DND-41 (cell line): ENCODE measurements at regions not wholly inside any gene's neighbourhood (a gene's known extent, or its start where the extent isn't known, plus 50 kb on each side); places are given as distances from the start of the nearest gene placed in this dataset.
A peak's percentile ranks its signal among the peaks of the same experiment; 100 is the strongest.

ENCODE experiments used
- ATAC-seq: fragments of 200-7000 bp; cut with Tn5 transposase; 3 replicates; pipeline ENCODE4 v1.9.1; 2021; ENCODE audit warnings: low read depth; ENCODE audit not compliant: insufficient read depth
- DNase-seq: peaks from one replicate; pipeline ENCODE4 v3.0.0-alpha.2; 2020
- H2AFZ ChIP-seq: 2 replicates; pipeline ENCODE4 v1.6.0; 2012; ENCODE audit warnings: low read depth, low read length
- H3K27ac ChIP-seq: 2 replicates; pipeline ENCODE4 v1.5.1; 2012; ENCODE audit warnings: low read length, inconsistent platforms
- H3K27me3 ChIP-seq: fragments of 200-600 bp; sonication (generic); 2 replicates; pipeline ENCODE4 v1.6.0; 2012; ENCODE audit warnings: low read length, mild to moderate bottlenecking, inconsistent platforms; ENCODE audit not compliant: insufficient read depth, poor library complexity
- H3K36me3 ChIP-seq: 2 replicates; pipeline ENCODE4 v1.5.1; 2012; ENCODE audit warnings: low read length, inconsistent platforms; ENCODE audit not compliant: insufficient read depth
- H3K4me1 ChIP-seq: 2 replicates; pipeline ENCODE4 v1.5.1; 2012; ENCODE audit warnings: mild to moderate bottlenecking, low read length; ENCODE audit not compliant: insufficient read depth
- H3K4me2 ChIP-seq: 2 replicates; pipeline ENCODE4 v1.6.0; 2012; ENCODE audit warnings: mild to moderate bottlenecking, moderate library complexity, low read length, inconsistent platforms; ENCODE audit not compliant: insufficient read depth
- H3K4me3 ChIP-seq, 2 experiments: fragments of 200-600 bp in 1 of 2; shearing (Covaris generic) in 1 of 2; 2 replicates each; pipeline ENCODE4 v1.5.1; 2012 to 2016; ENCODE audit warnings: inconsistent platforms in 2 of 2, low read length in 2 of 2, mild to moderate bottlenecking in 2 of 2, low read depth in 1 of 2, moderate library complexity in 1 of 2
- H3K79me2 ChIP-seq: 2 replicates; pipeline ENCODE4 v1.6.0; 2012; ENCODE audit warnings: low read length, inconsistent platforms; ENCODE audit not compliant: insufficient read depth
- H3K9ac ChIP-seq: 2 replicates; pipeline ENCODE4 v1.6.0; 2012; ENCODE audit warnings: low read depth, mild to moderate bottlenecking, inconsistent platforms, low read length, moderate library complexity
- H3K9me3 ChIP-seq: 2 replicates; pipeline ENCODE4 v1.5.1; 2012; ENCODE audit warnings: low read length, moderate library complexity, mild to moderate bottlenecking, inconsistent platforms; ENCODE audit not compliant: insufficient read depth, severe bottlenecking
- H4K20me1 ChIP-seq: 2 replicates; pipeline ENCODE4 v1.6.0; 2012; ENCODE audit warnings: low read length; ENCODE audit not compliant: insufficient read depth
- EZH2 ChIP-seq: IDR thresholded peaks from 3 replicates; pipeline ENCODE4 v1.6.1; 2012; ENCODE audit warnings: borderline replicate concordance, low read depth, mild to moderate bottlenecking, moderate library complexity, low read length, inconsistent platforms; ENCODE audit not compliant: severe bottlenecking
- TF ChIP-seq, protein P1 (sequence below): IDR thresholded peaks from 2 replicates; pipeline ENCODE4 v1.5.1; 2012; ENCODE audit warnings: borderline replicate concordance, low read length, moderate library complexity, mild to moderate bottlenecking; ENCODE audit not compliant: poor library complexity, severe bottlenecking; ENCODE audit errors: extremely low read depth

DNA sequence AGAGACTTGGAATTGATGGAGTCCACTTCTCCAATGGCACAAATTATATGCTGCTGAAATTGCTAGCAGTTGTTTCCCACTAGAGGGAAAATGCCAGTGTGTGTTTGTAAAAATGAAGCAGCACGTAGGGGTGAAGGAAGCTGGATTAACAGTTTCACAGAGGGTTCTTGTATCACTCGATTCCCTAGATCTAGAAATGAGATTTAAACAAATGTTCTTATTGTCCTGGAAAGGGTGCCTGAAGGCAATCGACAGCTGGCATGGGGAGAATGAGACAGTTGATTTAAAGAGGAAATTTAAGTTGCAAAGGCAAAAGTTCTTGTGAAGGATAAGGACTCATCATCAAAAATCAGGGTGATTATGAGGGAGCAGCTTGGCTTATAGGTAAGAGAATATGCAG lies 234.8 kb upstream of the ARPP21 start:
- TF ChIP-seq, protein P1, sequence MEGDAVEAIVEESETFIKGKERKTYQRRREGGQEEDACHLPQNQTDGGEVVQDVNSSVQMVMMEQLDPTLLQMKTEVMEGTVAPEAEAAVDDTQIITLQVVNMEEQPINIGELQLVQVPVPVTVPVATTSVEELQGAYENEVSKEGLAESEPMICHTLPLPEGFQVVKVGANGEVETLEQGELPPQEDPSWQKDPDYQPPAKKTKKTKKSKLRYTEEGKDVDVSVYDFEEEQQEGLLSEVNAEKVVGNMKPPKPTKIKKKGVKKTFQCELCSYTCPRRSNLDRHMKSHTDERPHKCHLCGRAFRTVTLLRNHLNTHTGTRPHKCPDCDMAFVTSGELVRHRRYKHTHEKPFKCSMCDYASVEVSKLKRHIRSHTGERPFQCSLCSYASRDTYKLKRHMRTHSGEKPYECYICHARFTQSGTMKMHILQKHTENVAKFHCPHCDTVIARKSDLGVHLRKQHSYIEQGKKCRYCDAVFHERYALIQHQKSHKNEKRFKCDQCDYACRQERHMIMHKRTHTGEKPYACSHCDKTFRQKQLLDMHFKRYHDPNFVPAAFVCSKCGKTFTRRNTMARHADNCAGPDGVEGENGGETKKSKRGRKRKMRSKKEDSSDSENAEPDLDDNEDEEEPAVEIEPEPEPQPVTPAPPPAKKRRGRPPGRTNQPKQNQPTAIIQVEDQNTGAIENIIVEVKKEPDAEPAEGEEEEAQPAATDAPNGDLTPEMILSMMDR, result no peak
- TF ChIP-seq EZH2, result no peak
- no peak overlapping the region for H3K4me3 ChIP-seq
- H4K20me1 ChIP-seq, result no peaks in the 10 kb centered on the region
- H3K27ac ChIP-seq, result no peak overlapping the region
- H3K9me3 ChIP-seq, result no peaks in the 10 kb centered on the region
- H3K36me3 ChIP-seq, result no peaks in the 10 kb centered on the region
- ATAC-seq, result no peak
- H3K4me2 ChIP-seq, result no peak overlapping the region
- no peaks in the 10 kb centered on the region for H3K79me2 ChIP-seq
- no peak overlapping the region for H2AFZ ChIP-seq
- no peak for DNase-seq
- H3K9ac ChIP-seq, result no peak overlapping the region
- peaks cover 23% of the 10 kb centered on the region for H3K4me1 ChIP-seq
- no peaks in the 10 kb centered on the region for H3K27me3 ChIP-seq

DNA sequence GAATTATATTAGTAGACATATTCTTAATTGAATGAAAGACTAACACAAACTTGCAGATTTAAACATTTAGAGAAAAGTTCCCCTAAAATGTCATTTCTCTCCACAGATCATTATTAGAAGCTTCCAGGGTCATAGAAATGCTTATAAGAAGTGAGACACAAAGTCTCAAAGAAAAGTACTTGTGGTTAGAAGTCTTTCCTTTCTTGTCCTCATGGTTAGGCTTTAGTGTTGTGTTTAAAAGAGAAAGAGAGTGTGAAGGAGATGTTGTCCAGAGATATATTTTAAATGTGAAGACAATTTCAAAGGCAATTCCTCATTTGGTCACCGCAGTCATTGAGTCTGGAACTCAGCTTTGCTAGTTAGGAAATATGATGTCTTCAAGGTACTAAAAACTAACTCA lies 230.4 kb upstream of the ARPP21 start:
- Histone ChIP-seq H3K27ac (peak overlapping the region; percentile 15; the same call in 1 of the 2 replicates), H3K9ac (no peak overlapping the region), H3K79me2 (no peaks in the 10 kb centered on the region), H3K4me3 (no peak overlapping the region), H3K9me3 (no peaks in the 10 kb centered on the region), H4K20me1 (no peaks in the 10 kb centered on the region), H3K4me1 (peaks cover 17% of the 10 kb centered on the region), H2AFZ (no peak overlapping the region), H3K36me3 (no peaks in the 10 kb centered on the region), H3K4me2 (no peak overlapping the region), H3K27me3 (no peaks in the 10 kb centered on the region)
- TF ChIP-seq, protein P1, result no peak
- TF ChIP-seq EZH2, result no peak
- no peak for DNase-seq
- ATAC-seq, result peak; percentile 92

DNA sequence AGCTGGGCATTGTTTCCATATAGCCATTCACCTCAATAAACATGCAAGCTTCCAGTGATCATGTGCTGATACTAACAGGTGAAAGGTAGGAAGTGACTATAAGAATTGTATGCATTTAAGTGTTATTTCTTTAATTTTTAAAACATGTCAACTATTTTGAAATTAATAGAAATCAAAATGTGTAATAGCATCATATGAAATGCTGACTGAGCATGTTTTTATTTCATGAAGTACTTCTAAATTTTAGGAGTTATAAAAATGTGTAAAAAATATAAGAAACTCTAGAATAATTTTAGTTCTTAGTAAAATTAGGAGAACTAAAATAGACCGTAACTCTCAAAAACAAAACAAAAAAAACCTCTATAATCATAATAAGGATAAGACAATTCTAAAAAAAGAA lies 229.3 kb upstream of the ARPP21 start:
- no peak for ATAC-seq
- TF ChIP-seq, protein P1, result no peak
- no peak for TF ChIP-seq EZH2
- no peak overlapping the region for H3K4me2 ChIP-seq

DNA sequence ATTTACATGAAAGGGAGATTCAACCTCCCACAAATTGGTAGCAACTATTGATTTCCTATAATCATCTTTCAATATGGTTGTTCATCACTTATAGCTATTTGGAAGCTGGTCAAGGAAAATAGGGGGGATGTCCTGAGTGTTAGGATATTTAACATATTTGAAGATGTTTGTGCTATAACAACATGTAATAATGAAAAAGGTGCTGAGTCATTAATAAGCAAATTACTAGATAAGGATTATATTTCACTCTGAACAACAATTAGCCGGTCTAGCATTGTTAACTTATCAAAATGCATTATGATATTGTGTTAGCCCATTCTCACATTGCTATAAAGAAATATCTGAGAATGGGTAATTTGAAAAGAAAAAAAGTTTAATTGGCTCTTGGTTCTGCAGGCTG lies 225.8 kb upstream of the ARPP21 start:
- Histone ChIP-seq H3K9me3 (no peaks in the 10 kb centered on the region), H3K9ac (no peak overlapping the region), H3K4me2 (no peak overlapping the region), H3K27me3 (no peaks in the 10 kb centered on the region), H3K79me2 (no peaks in the 10 kb centered on the region), H3K36me3 (no peaks in the 10 kb centered on the region), H3K4me1 (peaks cover 11% of the 10 kb centered on the region), H2AFZ (no peak overlapping the region), H3K4me3 (no peak overlapping the region), H4K20me1 (no peaks in the 10 kb centered on the region), H3K27ac (no peak overlapping the region)
- DNase-seq (no peak), ATAC-seq (no peak)
- TF ChIP-seq EZH2, result no peak
- TF ChIP-seq, protein P1, result no peak

More for the DNA sequence above, 229.3 kb upstream of the ARPP21 start:
- Histone ChIP-seq H3K27me3 (no peaks in the 10 kb centered on the region), H3K4me3 (no peak overlapping the region), H3K79me2 (no peaks in the 10 kb centered on the region), H3K4me1 (peaks cover 17% of the 10 kb centered on the region), H3K9me3 (no peaks in the 10 kb centered on the region), H3K36me3 (no peaks in the 10 kb centered on the region), H3K9ac (no peak overlapping the region), H4K20me1 (no peaks in the 10 kb centered on the region), H3K27ac (no peak overlapping the region), H2AFZ (no peak overlapping the region)
- DNase-seq, result no peak
